NCI-H446 (cell line): ENCODE measurements at regions not wholly inside any gene's neighbourhood (a gene's known extent, or its start where the extent isn't known, plus 50 kb on each side); places are given as distances from the start of the nearest gene placed in this dataset.
"Not testable (repeated sequence)": the region's sequence is repeated elsewhere in the genome, so short reads cannot be mapped to it uniquely, and the experiment has no call there.

Source experiments
- DNase-seq, 2 experiments: peaks; one replicate each; lab custom pipeline; 2025; lab: John Stamatoyannopoulos, UW

- peak in 1 of 2 experiments; percentile 33 for DNase-seq
Measured at GRCh38 chr16:52976539-52977167, 76.0 kb downstream of the CHD9NB start.

GRCh38 chr16:52967744-52968143, 85.0 kb downstream of the CHD9NB start:
- no peak for DNase-seq

DNA sequence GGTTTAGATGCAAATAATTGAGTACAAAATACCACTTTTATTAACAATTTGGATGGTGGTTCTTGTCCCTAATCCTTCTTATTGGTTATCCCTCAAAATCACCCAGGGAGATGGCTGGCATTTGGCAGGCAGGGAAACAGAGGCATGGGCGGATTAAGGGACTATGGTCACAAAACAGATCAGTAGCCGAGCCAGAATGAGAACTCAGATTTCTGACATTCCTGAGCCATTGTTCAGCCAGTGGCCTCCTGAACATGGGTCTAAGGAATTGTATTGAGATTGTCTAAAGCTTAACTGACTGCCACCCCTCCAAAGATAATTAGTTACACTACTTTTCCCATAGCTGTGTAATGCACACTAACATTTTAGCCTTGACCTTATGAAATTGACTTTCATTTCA, 88.4 kb downstream of the CHD9NB start:
- DNase-seq: no peak

GRCh38 chr16:52963855-52964242, 88.8 kb downstream of the CHD9NB start:
- DNase-seq: no peak

GRCh38 chr16:52963212-52963854, 89.4 kb downstream of the CHD9NB start:
- DNase-seq: no peak

GRCh38 chr16:52958951-52959350, 93.7 kb downstream of the CHD9NB start:
- DNase-seq: no peak

- no peak for DNase-seq
Measured at GRCh38 chr16:52957199-52957598, 95.5 kb downstream of the CHD9NB start.

DNA sequence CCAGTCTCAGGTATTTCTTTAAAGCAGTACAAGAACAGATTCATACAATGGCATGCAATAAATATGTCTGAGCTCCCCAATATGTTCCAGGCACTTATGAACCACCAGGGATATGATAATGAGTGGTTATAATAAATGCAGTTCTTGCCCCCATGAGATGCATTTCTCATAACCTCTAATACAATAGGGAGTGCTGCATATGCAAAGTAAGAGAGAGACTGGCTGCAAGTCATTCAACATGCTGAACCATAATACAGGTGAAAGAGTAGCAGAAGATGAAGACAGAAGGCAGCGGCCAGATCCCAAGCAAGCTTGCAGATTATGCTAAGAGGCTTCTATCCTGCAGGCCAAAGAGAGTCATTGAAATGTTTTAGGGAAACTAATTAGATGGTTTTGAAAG, 96.7 kb downstream of the CHD9NB start:
- DNase-seq: no peak

GRCh38 chr16:52953215-52953614, 99.5 kb downstream of the CHD9NB start:
- no peak for DNase-seq

- no peak for DNase-seq
Measured at GRCh38 chr16:52948946-52949345, 103.8 kb downstream of the CHD9NB start.

DNA sequence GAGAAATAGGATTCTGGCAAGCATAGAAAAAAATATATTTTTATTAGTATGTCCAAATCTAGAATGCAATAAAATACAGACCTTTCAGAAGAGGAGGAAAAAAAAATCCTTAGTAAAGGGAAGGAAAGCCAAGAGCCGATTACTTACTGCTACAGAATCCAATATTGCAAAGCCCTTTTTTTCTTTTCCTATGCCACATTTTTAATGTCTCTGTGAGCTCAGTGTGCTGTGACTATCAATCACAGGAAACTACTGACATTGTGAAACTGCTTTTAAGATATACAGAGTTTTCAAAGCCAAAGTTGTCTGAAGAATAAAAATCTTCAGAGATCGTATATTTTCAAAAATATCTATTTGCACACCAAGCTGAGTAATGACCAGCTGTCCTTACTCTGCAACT, 120.4 kb downstream of the CHD9NB start:
- no peak for DNase-seq

GRCh38 chr16:52929478-52930400, 123.0 kb downstream of the CHD9NB start:
- no peak for DNase-seq

GRCh38 chr16:52928955-52929354, 123.7 kb downstream of the CHD9NB start:
- DNase-seq: no peak

DNA sequence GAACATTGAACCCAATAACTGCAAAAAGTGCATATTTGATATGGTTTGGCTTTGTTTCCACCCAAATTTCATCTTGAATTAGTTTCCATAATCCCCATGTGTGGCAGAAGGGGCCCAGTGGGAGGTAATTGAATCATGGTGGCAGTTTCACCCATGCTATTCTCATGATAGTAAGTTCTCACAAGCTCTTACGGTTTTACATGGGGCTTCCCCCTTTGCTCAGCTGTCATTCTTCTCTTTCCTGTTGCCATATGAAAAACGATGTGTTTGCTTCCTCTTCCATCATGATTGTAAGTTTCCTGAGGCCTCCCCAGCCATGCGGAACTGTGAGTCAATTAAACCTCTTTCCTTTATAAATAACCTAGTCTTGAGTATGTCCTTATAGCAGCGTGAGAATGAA, 127.6 kb downstream of the CHD9NB start:
- no peak for DNase-seq

GRCh38 chr16:52924162-52924561, 128.5 kb downstream of the CHD9NB start:
- no peak for DNase-seq

DNA sequence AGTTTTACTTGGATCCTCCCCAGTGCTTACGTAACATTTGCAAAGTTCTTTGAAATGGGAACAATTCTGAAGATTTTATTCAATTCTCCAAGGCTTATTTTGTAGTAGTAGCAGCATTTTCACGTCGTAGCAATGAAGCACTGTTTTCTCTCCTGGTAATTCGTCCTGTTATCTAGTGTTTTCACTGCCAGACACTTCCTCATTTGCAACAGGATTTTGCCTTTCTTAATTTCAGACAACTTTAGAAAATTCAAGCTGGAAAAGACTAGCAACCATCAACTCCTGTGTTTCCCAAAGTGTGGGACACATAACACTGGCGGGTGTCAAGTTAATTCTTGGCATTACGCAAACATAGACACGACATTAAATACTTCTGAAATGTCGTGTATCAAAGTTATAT, 131.6 kb downstream of the CHD9NB start:
- no peak for DNase-seq

- no peak for DNase-seq
Measured at GRCh38 chr16:52920331-52920730, 132.4 kb downstream of the CHD9NB start.

GRCh38 chr16:52914428-52914827, 138.3 kb downstream of the CHD9NB start:
- DNase-seq: peak in 1 of 2 experiments; percentile 17

- DNase-seq: peak; percentile 49 to 67
Measured at GRCh38 chr16:52912565-52913173, 140.0 kb downstream of the CHD9NB start.

DNA sequence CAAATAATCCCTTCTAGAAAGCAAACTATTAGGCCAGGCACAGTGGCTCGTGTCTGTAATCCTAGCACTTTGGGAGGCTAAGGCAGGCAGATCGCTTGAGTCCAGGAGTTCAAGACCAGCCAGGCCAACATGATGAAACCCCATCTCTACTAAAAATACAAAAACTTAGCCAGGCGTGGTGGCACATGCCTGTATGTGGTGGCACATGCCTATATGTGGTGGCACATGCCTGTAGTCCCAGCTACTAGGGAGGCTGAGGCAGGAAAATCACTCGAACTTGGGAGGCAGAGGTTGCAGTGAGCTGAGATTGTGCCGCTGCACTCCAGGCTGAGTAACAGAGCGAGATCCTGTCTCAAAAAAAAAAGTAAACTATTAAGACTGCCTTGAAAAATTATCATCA, 144.6 kb downstream of the CHD9NB start:
- not testable (repeated sequence) for DNase-seq

GRCh38 chr16:52906281-52906680, 146.4 kb downstream of the CHD9NB start:
- no peak for DNase-seq

GRCh38 chr16:52896478-52897164, 156.1 kb downstream of the CHD9NB start:
- DNase-seq: no peak
